Hepatocyte (in vitro differentiated cells): ENCODE measurements at regions not wholly inside any gene's neighbourhood (a gene's known extent, or its start where the extent isn't known, plus 50 kb on each side); places are given as distances from the start of the nearest gene placed in this dataset.

Source experiments
- EZH2 ChIP-seq: fragments of 200-600 bp; sonication (generic); IDR thresholded peaks from 2 replicates; pipeline ENCODE4 v1.6.1; 2016; ENCODE audit warnings: antibody characterized with exemption, mild to moderate bottlenecking, borderline replicate concordance
- TF ChIP-seq, protein P1 (sequence below): fragments of 200-600 bp; sonication (generic); IDR thresholded peaks from 2 replicates; pipeline ENCODE4 v1.5.1; 2016; ENCODE audit warnings: antibody characterized with exemption, mild to moderate bottlenecking; ENCODE audit not compliant: poor library complexity

GRCh38 chr15:38788918-38789317 lies 224.3 kb upstream of the RASGRP1 start:
- no peak for TF ChIP-seq EZH2
- TF ChIP-seq, protein P1, sequence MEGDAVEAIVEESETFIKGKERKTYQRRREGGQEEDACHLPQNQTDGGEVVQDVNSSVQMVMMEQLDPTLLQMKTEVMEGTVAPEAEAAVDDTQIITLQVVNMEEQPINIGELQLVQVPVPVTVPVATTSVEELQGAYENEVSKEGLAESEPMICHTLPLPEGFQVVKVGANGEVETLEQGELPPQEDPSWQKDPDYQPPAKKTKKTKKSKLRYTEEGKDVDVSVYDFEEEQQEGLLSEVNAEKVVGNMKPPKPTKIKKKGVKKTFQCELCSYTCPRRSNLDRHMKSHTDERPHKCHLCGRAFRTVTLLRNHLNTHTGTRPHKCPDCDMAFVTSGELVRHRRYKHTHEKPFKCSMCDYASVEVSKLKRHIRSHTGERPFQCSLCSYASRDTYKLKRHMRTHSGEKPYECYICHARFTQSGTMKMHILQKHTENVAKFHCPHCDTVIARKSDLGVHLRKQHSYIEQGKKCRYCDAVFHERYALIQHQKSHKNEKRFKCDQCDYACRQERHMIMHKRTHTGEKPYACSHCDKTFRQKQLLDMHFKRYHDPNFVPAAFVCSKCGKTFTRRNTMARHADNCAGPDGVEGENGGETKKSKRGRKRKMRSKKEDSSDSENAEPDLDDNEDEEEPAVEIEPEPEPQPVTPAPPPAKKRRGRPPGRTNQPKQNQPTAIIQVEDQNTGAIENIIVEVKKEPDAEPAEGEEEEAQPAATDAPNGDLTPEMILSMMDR, result no peak
